Renal cortical epithelial cell (primary cell): ENCODE measurements at regions not wholly inside any gene's neighbourhood (a gene's known extent, or its start where the extent isn't known, plus 50 kb on each side); places are given as distances from the start of the nearest gene placed in this dataset.
"Not testable (repeated sequence)": the region's sequence is repeated elsewhere in the genome, so short reads cannot be mapped to it uniquely, and the experiment has no call there.

ENCODE experiments used
- DNase-seq: peaks from one replicate; pipeline ENCODE4 v3.0.0-alpha.2; 2011; ENCODE audit warnings: low read depth

DNA sequence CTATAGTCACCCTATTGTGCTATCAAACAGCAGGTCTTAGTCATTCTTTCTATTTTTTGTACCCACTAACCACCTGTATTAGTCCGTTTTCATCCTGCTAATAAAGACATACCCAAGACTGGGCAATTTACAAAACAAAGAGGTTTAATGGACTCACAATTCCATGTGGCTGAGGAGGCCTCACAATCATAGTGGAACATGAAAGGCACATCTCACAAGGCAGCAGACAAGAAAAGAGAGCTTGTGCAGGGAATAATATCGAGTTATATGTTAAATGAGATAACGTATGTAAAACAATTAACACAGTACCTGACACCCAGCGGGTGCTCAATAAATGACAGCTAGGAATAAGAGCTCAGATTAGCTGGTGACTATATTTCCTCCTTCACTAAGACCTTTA lies 88.1 kb upstream of the WDR44 start:
- DNase-seq, result no peak

DNA sequence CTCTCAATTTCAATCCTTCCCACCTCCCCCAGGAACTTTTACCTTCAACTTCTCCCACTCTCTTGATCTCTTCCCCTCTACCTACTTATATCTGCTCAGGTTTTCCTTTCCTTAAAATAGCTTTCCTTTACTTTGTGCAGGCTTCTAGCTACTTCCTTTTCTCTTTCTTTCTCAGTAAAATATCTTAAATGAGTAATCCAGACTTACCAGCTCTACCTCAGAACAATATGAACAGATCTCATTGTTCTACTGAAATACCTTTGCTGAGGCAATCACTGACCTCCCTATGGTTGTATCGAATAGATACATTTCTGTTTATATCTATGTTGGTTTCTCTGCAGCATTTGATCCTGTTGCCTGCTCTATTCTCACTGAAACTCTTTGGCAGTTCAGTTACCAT lies 86.7 kb upstream of the WDR44 start:
- peak; percentile 10 for DNase-seq

GRCh38 chrX:118261151-118261550 lies 84.8 kb upstream of the WDR44 start:
- no peak for DNase-seq

DNA sequence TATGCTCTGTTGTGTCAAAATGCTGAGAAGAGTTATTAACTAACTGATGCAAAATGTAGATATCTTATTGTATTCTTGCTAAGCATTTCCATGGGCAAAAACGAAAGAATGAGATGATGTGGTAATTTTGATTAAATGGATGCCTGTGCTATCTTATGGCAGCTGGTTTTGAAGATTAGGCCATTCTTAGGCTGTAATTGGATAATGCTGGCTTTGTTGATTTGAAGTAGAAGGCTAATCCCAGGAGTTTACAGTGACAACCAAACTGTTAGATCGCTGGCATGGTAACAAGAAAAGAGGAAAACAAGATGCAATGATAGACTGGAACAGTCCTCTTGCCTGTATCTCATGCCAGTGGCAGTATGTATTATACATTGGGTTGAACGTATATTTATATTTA lies 74.1 kb upstream of the WDR44 start:
- no peak for DNase-seq

GRCh38 chrX:118272242-118272641 lies 73.7 kb upstream of the WDR44 start:
- DNase-seq, result peak; percentile 32

- peak; percentile 15 for DNase-seq
These were observed 59.7 kb upstream of the WDR44 start for GRCh38 chrX:118286066-118286762.

- DNase-seq, result not testable (repeated sequence)
These were observed 50.1 kb upstream of the WDR44 start for GRCh38 chrX:118295818-118296217.
